GM21390 (cell line): ENCODE measurements at regions not wholly inside any gene's neighbourhood (a gene's known extent, or its start where the extent isn't known, plus 50 kb on each side); places are given as distances from the start of the nearest gene placed in this dataset.
"Not testable (repeated sequence)": the region's sequence is repeated elsewhere in the genome, so short reads cannot be mapped to it uniquely, and the experiment has no call there.

Source experiments
- ATAC-seq: cut with Tn5 transposase; IDR thresholded peaks from one replicate; pipeline ENCODE4 v1.9.1; 2021; ENCODE audit not compliant: unreplicated experiment

- no peak for ATAC-seq
Observed at GRCh38 chr12:89768586-89769482, 60.2 kb upstream of the ATP2B1 start.

DNA sequence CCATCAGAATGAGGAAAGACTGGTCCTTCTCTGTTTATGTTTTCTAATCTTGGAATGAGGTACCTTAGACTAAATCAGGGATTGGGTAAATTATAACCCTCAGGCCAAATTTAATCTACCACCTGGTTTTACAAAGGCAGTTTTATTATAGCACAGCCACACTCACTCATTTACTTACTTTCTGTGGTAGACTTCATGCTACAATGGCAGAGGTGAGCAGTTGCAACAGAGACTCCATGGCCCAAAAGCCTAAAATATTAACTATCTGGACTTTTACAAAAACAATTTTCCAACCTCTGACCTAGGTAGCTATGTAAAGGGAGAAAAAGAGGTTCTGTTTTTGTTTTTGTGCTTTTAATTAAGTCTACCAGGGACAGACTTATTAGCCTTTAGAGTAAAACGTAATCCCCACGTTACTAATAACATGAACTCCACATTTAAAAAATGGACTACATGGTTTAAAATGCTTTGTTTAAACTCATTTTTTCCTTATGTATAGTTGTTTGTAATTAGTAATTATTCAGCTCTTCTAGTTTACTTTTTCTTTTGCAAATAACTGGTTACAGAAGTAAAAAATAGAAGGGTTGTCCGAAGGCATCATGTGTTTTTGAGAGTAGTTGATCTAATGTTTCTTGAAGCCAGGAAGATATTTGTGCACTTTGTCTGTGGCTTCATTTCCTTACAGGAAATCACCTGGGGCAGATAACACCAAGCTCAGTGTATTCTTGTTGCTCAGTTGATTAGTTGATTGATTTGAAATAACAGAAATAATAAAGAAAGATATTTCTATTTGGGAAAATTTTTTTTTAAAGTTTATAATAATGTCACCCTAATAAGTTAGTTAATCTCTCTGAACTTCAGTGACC is 57.6 kb upstream of the ATP2B1 start:
- peak; percentile 77 for ATAC-seq

DNA sequence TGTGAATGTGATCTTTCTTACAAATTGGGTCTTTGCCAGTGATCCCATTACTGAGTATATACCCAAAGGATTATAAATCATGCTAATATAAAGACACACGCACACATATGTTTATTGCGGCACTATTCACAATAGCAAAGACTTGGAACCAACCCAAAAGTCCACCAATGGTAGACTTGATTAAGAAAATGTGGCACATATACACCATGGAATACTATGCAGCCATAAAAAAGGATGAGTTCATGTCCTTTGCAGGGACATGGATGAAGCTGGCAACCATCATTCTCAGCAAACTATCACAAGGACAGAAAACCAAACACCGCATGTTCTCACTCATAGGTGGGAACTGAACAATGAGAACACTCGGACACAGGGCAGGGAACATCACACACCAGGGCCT is 55.5 kb upstream of the ATP2B1 start:
- not testable (repeated sequence) for ATAC-seq

DNA sequence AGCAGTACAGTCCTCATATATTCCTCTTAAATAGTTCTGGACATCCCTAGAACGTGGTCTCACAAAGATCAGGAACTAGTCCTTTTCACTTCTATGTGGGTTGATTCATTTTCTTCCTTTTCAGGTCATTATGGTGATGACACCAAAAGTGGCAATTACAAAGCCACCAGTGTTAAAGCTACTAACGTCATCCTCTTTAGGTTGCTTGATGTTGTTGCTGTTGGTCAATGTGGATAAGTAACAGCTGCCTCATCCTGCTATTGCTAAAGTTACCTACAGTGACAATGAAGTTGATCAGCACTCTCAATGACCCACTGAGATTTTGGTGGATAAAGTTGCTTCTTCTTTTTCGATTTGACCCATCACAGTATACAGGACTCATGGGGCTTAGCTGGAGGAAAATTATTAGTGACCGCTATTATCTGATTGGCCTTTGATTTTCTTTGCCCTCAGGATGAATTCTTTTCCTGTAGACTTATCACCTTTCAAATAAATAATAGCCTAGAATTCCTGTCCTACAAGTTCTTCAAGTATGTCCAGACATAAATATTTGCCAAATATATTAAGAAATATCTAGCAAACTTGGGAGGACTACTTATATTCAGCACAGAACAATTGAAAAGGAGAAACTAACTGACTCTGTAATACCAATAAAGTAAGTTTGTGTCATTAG is 54.0 kb upstream of the ATP2B1 start:
- no peak for ATAC-seq

- ATAC-seq, result no peak
Observed at GRCh38 chr12:89760783-89761182, 52.1 kb upstream of the ATP2B1 start.
